ENCODE measurements at regions not wholly inside any gene's neighbourhood (a gene's known extent, or its start where the extent isn't known, plus 50 kb on each side); places are given as distances from the start of the nearest gene placed in this dataset.

DNA sequence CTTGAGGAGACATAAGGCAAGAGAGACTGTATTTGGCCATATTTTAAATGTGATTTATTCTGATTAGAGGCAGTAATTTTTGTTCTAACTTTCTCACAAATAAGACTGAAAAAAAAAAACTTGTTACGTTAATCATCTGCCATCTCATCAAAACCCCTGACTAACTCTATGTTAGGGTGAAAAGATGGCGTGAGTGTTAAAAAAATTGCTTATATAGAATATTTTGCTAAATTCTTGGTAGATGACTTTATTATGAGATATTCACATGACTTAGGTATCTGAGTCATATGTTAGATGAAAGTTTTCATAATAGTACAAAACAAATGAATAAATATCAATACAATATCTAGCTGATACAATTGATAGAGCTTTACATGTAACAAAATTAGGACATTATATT lies 1508.7 kb upstream of the TMEFF2 start (continued):
- TF ChIP-seq, protein P1, sequence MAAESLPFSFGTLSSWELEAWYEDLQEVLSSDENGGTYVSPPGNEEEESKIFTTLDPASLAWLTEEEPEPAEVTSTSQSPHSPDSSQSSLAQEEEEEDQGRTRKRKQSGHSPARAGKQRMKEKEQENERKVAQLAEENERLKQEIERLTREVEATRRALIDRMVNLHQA (CRISPR knock-in tag; IDR thresholded peaks at IDR 0.05), result no peak
- no peak for TF ChIP-seq SRF (IDR thresholded peaks at IDR 0.05; ENCODE audit: low read depth, low read length)
- no peak for TF ChIP-seq ZNF251 (CRISPR knock-in tag; IDR thresholded peaks at IDR 0.05)
- TF ChIP-seq HNRNPH1 (optimal IDR thresholded peaks at IDR 0.05; ENCODE audit: low read depth, low read length), result no peak
- TF ChIP-seq, protein P2, sequence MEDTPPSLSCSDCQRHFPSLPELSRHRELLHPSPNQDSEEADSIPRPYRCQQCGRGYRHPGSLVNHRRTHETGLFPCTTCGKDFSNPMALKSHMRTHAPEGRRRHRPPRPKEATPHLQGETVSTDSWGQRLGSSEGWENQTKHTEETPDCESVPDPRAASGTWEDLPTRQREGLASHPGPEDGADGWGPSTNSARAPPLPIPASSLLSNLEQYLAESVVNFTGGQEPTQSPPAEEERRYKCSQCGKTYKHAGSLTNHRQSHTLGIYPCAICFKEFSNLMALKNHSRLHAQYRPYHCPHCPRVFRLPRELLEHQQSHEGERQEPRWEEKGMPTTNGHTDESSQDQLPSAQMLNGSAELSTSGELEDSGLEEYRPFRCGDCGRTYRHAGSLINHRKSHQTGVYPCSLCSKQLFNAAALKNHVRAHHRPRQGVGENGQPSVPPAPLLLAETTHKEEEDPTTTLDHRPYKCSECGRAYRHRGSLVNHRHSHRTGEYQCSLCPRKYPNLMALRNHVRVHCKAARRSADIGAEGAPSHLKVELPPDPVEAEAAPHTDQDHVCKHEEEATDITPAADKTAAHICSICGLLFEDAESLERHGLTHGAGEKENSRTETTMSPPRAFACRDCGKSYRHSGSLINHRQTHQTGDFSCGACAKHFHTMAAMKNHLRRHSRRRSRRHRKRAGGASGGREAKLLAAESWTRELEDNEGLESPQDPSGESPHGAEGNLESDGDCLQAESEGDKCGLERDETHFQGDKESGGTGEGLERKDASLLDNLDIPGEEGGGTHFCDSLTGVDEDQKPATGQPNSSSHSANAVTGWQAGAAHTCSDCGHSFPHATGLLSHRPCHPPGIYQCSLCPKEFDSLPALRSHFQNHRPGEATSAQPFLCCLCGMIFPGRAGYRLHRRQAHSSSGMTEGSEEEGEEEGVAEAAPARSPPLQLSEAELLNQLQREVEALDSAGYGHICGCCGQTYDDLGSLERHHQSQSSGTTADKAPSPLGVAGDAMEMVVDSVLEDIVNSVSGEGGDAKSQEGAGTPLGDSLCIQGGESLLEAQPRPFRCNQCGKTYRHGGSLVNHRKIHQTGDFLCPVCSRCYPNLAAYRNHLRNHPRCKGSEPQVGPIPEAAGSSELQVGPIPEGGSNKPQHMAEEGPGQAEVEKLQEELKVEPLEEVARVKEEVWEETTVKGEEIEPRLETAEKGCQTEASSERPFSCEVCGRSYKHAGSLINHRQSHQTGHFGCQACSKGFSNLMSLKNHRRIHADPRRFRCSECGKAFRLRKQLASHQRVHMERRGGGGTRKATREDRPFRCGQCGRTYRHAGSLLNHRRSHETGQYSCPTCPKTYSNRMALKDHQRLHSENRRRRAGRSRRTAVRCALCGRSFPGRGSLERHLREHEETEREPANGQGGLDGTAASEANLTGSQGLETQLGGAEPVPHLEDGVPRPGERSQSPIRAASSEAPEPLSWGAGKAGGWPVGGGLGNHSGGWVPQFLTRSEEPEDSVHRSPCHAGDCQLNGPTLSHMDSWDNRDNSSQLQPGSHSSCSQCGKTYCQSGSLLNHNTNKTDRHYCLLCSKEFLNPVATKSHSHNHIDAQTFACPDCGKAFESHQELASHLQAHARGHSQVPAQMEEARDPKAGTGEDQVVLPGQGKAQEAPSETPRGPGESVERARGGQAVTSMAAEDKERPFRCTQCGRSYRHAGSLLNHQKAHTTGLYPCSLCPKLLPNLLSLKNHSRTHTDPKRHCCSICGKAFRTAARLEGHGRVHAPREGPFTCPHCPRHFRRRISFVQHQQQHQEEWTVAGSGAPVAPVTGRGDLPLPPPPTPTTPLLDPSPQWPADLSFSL (CRISPR knock-in tag; IDR thresholded peaks at IDR 0.05), result no peak
- TF ChIP-seq SAFB2 (CRISPR knock-in tag; IDR thresholded peaks at IDR 0.05; ENCODE audit: borderline replicate concordance, low read depth), result no peak
- TF ChIP-seq ZNF280D (CRISPR knock-in tag; IDR thresholded peaks at IDR 0.05), result no peak
